GM12878 (cell line): ENCODE measurements at regions not wholly inside any gene's neighbourhood (a gene's known extent, or its start where the extent isn't known, plus 50 kb on each side); places are given as distances from the start of the nearest gene placed in this dataset.

Source experiments
- ATAC-seq: fragments of 200-7000 bp; cut with Tn5 transposase; 3 replicates; pipeline ENCODE4 v1.9.1; 2020; ENCODE audit warnings: mild to moderate bottlenecking, moderate library complexity
- BruUV-seq: library from RNA; stranded (reverse); fragments of 400-500 nt; replicated peaks from 2 replicates; lab custom pipeline; 2021; lab: Mats Ljungman, UMichigan
- CTCF ChIA-PET: fragments of 300-600 bp; sonication (Branson Sonifier 250); formaldehyde crosslinking; extraction: SDS; loops from one replicate; lab custom pipeline; 2021; ENCODE audit warnings: inconsistent platforms; lab: Yijun Ruan, JAX
- POLR2A ChIA-PET: fragments of 350-600 bp; formaldehyde crosslinking; extraction: SDS; loops from one replicate; lab custom pipeline; 2021; ENCODE audit warnings: inconsistent platforms; lab: Charles Lee
- RAD21 ChIA-PET: fragments of 300-600 bp; sonication (Branson Sonifier 250); formaldehyde crosslinking; loops from one replicate; lab custom pipeline; 2023; ENCODE audit warnings: antibody characterized with exemption; ENCODE audit not compliant: unreplicated experiment; lab: Charles Lee
- SMC1A ChIA-PET: fragments of 300-600 bp; sonication (Branson Sonifier 250); formaldehyde crosslinking; loops from one replicate; lab custom pipeline; 2023; ENCODE audit not compliant: unreplicated experiment, uncharacterized antibody; lab: Charles Lee
- DNase-seq: peaks from one replicate; pipeline ENCODE4 v3.0.0-alpha.2; 2011; ENCODE audit warnings: low read depth, low spot score
- FAIRE-seq: peaks from 3 replicates; lab custom pipeline; 2011; peaks lifted over from hg19 to GRCh38; lab: Jason Lieb, UNC
- H2AFZ ChIP-seq: 2 replicates; pipeline ENCODE4 v1.6.0; 2011; ENCODE audit warnings: low read depth, low read length, control low read depth; ENCODE audit not compliant: control insufficient read depth
- H3K27ac ChIP-seq: 2 replicates; pipeline ENCODE4 v1.5.1; 2011; ENCODE audit warnings: control low read depth; ENCODE audit not compliant: control insufficient read depth, insufficient read depth
- H3K27me3 ChIP-seq, 2 experiments: replicated peaks in 1 of 2; 2 replicates each; pipeline versions ENCODE4 v1.6.0 to v1.6.1; 2011; ENCODE audit warnings: low read length in 1 of 2; ENCODE audit not compliant: control insufficient read depth in 2 of 2, insufficient read depth in 2 of 2
- H3K36me3 ChIP-seq, 2 experiments: 2 replicates each; pipeline ENCODE4 v1.5.1; 2011; ENCODE audit warnings: low read length in 1 of 2; ENCODE audit not compliant: control insufficient read depth in 2 of 2, insufficient read depth in 2 of 2
- H3K4me1 ChIP-seq: 2 replicates; pipeline ENCODE4 v1.6.1; 2011; ENCODE audit warnings: mild to moderate bottlenecking, low read length, moderate library complexity, mixed read lengths; ENCODE audit not compliant: control insufficient read depth, insufficient read depth
- H3K4me2 ChIP-seq: 2 replicates; pipeline ENCODE4 v1.6.0; 2011; ENCODE audit warnings: control low read depth; ENCODE audit not compliant: control insufficient read depth, insufficient read depth
- H3K4me3 ChIP-seq: fragments of 200-600 bp; sonication (generic); 2 replicates; pipeline ENCODE4 v1.5.1; 2016
- H3K79me2 ChIP-seq: 2 replicates; pipeline ENCODE4 v1.6.0; 2011; ENCODE audit warnings: low read length; ENCODE audit not compliant: control insufficient read depth, insufficient read depth
- H3K9ac ChIP-seq: 2 replicates; pipeline ENCODE4 v1.8.0; 2011; ENCODE audit warnings: low read length, control low read depth, mixed read lengths; ENCODE audit not compliant: control insufficient read depth, insufficient read depth
- H3K9me3 ChIP-seq: replicated peaks from 3 replicates; pipeline ENCODE4 v1.5.1; 2011; ENCODE audit warnings: mild to moderate bottlenecking, low read length; ENCODE audit not compliant: control insufficient read depth, insufficient read depth
- H4K20me1 ChIP-seq: 2 replicates; pipeline ENCODE4 v1.6.0; 2011; ENCODE audit not compliant: control insufficient read depth, insufficient read depth
- CHD4 ChIP-seq: fragments of 200-600 bp; sonication (generic); IDR thresholded peaks from 2 replicates; pipeline ENCODE4 v1.6.1; 2016; ENCODE audit warnings: mild to moderate bottlenecking
- FOXK2 ChIP-seq: fragments of 450-650 bp; IDR thresholded peaks from 2 replicates; pipeline ENCODE4 v1.6.1; 2017; ENCODE audit warnings: mild to moderate bottlenecking, moderate library complexity
- GATAD2B ChIP-seq: fragments of 450-650 bp; conservative IDR thresholded peaks from 2 replicates; pipeline ENCODE4 v1.6.1; 2017; ENCODE audit warnings: low read depth, mild to moderate bottlenecking, moderate library complexity
- HDAC6 ChIP-seq: fragments of 200-600 bp; sonication (generic); IDR thresholded peaks from one replicate; pipeline ENCODE4 v1.8.0; 2017; ENCODE audit warnings: antibody characterized with exemption; ENCODE audit not compliant: unreplicated experiment
- MLLT1 ChIP-seq: fragments of 450-650 bp; IDR thresholded peaks from 2 replicates; pipeline ENCODE4 v1.6.1; 2016; ENCODE audit warnings: mild to moderate bottlenecking
- USF2 ChIP-seq: IDR thresholded peaks from 2 replicates; pipeline ENCODE4 v1.6.1; 2011; ENCODE audit warnings: low read depth, low read length, improper control_type of control experiment, borderline replicate concordance
- WGBS: methylation state at CpG from one replicate; pipeline ENCODE4 v1.1.6; 2016; ENCODE audit warnings: low lambda C conversion rate; ENCODE audit not compliant: insufficient replicate concordance, insufficient coverage; ENCODE audit errors: missing lambda C conversion rate; 5-methylcytosine and 5-hydroxymethylcytosine counted together
- in situ Hi-C: fragments of 300-500 bp; cut with MboI; formaldehyde crosslinking; loops from 9 replicates; pipeline ENCODE4 v1.14.3; 2018; ENCODE audit warnings: mixed read lengths
- intact Hi-C: fragments of 100-400 bp; cut with micrococcal nuclease; formaldehyde crosslinking; loops from one replicate; pipeline ENCODE4 v1.14.2; 2022; ENCODE audit not compliant: unreplicated experiment

DNA sequence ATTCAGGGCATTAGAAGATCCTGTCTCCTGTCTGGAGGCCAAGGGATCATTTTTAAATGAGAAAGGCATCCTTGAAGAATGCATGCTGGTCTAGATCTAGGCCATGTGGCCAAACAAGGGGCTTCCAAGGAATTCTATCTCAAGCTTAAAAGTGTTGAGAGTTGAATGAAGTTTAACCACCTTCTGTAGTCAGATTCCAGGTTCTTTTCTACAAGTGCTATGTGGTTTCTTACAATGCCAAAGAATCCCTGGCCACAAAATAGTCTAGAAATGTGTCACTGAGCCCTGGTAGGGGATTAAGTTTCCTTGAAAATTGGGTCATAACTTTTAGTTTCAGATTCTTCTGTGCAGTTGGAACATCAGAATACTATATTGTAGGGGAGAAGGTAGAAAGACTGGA, 640.7 kb upstream of the ACVR2A start (continued):
- TF ChIP-seq GATAD2B, result no peak

DNA sequence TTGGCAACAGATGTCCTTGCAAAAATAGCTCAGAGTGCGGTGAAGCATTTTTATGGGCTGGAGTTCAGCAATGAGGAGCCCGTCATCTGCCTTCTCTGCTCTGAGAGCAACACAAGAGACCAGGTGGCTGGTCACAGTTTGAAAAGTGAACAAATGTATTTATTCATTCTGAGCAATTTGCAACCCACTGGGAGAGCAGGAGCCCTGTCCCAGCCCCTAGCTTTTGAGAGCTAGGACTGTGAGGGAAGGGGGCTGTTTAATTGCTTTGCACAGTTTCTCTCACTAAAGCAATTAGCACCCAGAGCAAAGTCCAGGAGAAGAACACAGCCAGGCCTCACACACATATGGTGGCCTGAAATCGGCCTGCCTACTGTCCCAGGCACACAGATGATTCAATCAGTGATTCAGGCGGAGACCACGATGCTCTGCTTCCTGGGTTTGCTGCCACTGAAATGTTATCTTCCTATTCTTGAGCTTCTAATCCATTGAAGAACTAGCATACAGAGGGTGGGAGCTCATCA, 646.1 kb upstream of the ACVR2A start:
- peak overlapping the region; percentile 63 for H2AFZ ChIP-seq
- RAD21 ChIA-PET, result no interaction called here
- intact Hi-C loops (no loop called here), in situ Hi-C loops (no loop called here)
- BruUV-seq, result no TSS peak
- ATAC-seq (no peak), DNase-seq (no peak), FAIRE-seq (no peak)
- no peaks in the 10 kb centered on the region for H3K79me2 ChIP-seq
- no peaks in the 10 kb centered on the region for H3K36me3 ChIP-seq
- no peaks in the 10 kb centered on the region; the same call in 1 of the 3 replicates for H3K9me3 ChIP-seq
- POLR2A ChIA-PET, result interaction anchor here (1.5 kb wide), 1 partner anchor 15 kb away, joined by 4 read pairs; no protein-coding TSS in a partner anchor
- no peak overlapping the region for H3K9ac ChIP-seq
- SMC1A ChIA-PET, result interaction anchor here (0.7 to 1.4 kb wide), 3 partner anchors 15 to 101 kb away, joined by 3 to 5 read pairs (median 3); no protein-coding TSS in a partner anchor
- H3K4me2 ChIP-seq, result peak overlapping the region; percentile 30; the same call in 1 of the 2 replicates
- 49% methylated on average over 5 of the region's 5 CpGs for WGBS
- peaks cover 11% of the 10 kb centered on the region for H3K4me1 ChIP-seq
- no peaks in the 10 kb centered on the region for H3K27me3 ChIP-seq
- CTCF ChIA-PET, result interaction anchor here (1.1 kb wide), 2 partner anchors 17 to 53 kb away, joined by 3 read pairs; no protein-coding TSS in a partner anchor
- no peak overlapping the region for H3K4me3 ChIP-seq
- H4K20me1 ChIP-seq, result no peaks in the 10 kb centered on the region
- no peak overlapping the region for H3K27ac ChIP-seq
- no peak for TF ChIP-seq MLLT1
- TF ChIP-seq USF2, result no peak
- no peak for TF ChIP-seq CHD4
- no peak for TF ChIP-seq HDAC6
- no peak for TF ChIP-seq FOXK2
